ENCODE measurements at regions not wholly inside any gene's neighbourhood (a gene's known extent, or its start where the extent isn't known, plus 50 kb on each side); places are given as distances from the start of the nearest gene placed in this dataset.

DNA sequence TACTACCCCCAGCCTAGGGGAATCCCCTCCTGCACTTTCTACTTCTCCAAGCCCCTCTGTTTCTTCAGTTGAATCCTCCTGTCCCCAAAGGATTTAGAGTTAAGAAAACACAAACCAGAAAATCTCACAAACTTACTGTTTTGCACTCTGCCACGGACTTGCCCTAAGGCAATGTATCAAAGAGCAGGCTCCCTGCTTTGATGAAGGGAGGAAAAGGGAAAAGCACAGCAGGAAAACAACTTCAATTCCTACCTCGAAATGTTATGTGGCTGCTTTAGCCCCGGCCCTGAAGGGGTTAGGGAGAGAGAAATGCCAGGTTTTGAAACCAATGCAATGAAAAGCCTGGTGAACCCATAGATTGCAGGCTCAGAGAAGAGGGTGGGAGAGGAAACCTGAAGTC, 254.7 kb downstream of the MAN2A1 start:
- DNase-seq (ENCODE audit: low read depth in 4 of 4, low spot score in 3 of 4), result no peak

DNA sequence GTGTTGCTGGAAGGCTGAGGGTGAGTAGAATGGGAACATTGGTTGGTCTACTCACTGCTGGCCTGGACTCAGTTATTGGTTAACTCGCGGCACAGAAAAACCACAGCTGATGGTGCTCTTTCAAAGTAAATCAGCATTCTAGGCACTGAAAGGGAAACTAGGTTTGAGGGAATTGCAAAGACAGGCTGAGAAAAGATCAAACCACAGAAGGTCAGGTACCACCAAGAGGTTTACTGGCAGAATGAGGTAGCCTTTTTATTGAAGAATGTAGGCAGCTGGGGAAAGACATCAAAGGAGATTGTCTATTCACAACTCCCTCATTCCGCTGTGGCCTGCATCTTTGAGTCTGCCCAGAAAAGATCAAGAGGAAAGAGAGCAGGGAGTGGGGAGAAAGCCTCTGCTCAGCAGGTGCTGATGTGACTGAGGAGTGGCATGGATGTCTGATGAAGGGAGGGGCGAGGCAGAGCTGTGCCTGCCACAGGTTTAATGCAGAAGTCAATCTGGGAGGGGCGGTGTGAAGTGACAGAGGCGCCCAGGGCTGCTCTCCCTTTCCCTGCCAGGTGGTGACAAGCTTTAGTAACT, 255.5 kb downstream of the MAN2A1 start:
- no peak for DNase-seq (ENCODE audit: low read depth in 4 of 4, low spot score in 3 of 4)

DNA sequence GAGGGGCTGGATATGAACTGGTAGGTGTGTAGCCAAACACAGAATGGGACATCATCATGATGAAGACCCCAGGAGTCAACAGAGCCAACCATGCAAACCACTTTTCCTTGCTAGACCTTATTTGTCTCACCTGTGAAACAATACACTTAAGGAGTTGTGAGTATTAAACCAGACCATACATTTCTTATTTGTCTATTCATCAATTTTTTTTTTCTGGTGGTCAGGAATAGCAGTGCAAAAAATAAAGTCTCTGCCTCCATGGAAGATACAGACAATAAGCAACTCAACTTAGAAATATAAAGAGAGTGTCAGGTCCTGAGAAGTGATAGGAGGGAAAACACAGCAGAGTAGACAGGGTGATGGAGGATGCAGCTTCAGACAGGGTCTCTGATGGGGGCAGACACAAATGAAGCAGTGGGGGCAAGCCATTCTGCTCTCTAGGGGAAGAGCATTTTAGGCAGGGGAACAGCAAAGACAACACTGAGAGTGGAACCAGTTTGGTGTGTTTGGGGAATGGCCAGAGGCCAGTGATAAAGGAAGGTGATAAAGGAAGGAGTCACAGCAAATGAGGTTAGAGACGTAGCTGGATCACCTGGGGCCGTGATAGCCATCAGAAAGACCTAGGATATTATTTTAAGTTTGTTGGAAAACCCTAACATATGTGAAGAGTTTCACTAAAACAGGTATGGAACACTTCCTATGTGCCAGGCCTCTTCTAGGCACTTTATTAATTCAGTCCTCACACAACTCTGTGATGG, 256.2 kb downstream of the MAN2A1 start:
- DNase-seq (ENCODE audit: low read depth in 4 of 4, low spot score in 3 of 4), result no peak

DNA sequence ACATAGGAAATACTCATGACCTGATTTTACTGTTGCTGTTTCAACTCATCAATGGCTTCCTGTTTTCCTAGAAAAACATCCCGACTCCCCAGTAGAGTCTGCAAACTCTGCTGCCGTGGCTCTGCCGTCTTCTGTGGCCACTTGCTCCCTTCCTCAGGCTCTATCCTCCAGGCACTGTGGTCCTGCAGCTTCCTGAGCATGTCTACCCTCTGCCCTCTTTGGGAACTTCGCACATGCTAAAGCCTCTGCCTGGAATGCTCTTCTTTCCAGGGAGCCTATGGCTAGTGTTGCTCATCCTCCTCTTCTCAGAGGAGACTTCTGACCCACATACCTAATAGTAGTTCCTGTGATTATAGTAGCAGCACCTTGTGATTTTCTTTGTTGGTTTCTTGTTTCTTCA, 256.9 kb downstream of the MAN2A1 start:
- DNase-seq (ENCODE audit: low read depth in 4 of 4, low spot score in 3 of 4), result no peak

GRCh38 chr5:109947667-109948066, 257.9 kb downstream of the MAN2A1 start:
- no peak for DNase-seq (ENCODE audit: low read depth in 4 of 4, low spot score in 3 of 4)

DNA sequence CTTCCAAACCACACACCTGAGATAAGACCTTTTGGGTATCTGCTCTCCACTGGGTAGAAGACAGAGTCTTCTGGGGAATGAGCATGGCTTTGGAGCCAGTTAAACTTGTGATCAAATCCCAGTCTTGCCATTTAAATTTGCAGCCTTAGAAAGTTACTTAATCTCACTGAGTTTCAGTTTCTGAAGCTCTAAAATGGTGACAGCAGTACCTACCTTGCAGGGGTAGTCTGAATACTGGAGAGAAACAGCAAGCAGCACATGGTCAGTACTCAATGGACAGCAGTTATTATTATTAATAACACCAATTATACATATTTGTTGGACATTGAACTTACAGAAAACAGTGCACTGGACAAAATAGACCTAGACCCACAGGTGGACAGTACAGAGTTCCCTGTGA, 260.9 kb downstream of the MAN2A1 start:
- DNase-seq (ENCODE audit: low read depth in 4 of 4, low spot score in 3 of 4), result no peak

- no peak for DNase-seq (ENCODE audit: low read depth in 4 of 4, low spot score in 3 of 4)
These were observed 261.6 kb downstream of the MAN2A1 start for GRCh38 chr5:109951348-109951747.

- DNase-seq (ENCODE audit: low read depth in 4 of 4, low spot score in 3 of 4), result no peak
These were observed 262.0 kb downstream of the MAN2A1 start for GRCh38 chr5:109951758-109952157.

- DNase-seq (ENCODE audit: low read depth in 4 of 4, low spot score in 3 of 4), result no peak
These were observed 264.0 kb downstream of the MAN2A1 start for GRCh38 chr5:109953761-109954160.

DNA sequence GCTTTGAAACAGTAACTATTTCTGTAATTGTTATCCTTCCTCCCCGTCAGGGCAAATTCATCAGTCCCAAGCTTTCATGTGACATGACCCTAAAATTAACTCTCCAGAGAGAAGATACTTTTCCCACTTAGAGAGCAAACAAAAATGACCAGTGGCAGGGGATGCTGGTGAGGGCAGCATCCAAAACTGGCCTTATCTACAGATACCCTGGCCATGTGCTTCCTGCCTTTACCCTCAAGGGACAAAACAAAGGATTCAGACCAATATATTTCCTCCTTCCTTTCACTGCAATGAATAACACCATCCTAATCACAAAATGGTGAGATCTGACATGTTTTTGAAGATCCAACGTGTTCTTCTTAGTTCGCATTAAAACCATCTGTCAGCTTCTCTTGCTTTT, 267.2 kb downstream of the MAN2A1 start:
- no peak for DNase-seq (ENCODE audit: low read depth in 4 of 4, low spot score in 3 of 4)

GRCh38 chr5:109958082-109958481, 268.4 kb downstream of the MAN2A1 start:
- DNase-seq (ENCODE audit: low read depth in 4 of 4, low spot score in 3 of 4), result no peak

- DNase-seq (ENCODE audit: low read depth in 4 of 4, low spot score in 3 of 4), result no peak
These were observed 269.9 kb downstream of the MAN2A1 start for GRCh38 chr5:109959652-109960051.

GRCh38 chr5:109961751-109962150, 272.0 kb downstream of the MAN2A1 start:
- DNase-seq (ENCODE audit: low read depth in 4 of 4, low spot score in 3 of 4), result no peak

DNA sequence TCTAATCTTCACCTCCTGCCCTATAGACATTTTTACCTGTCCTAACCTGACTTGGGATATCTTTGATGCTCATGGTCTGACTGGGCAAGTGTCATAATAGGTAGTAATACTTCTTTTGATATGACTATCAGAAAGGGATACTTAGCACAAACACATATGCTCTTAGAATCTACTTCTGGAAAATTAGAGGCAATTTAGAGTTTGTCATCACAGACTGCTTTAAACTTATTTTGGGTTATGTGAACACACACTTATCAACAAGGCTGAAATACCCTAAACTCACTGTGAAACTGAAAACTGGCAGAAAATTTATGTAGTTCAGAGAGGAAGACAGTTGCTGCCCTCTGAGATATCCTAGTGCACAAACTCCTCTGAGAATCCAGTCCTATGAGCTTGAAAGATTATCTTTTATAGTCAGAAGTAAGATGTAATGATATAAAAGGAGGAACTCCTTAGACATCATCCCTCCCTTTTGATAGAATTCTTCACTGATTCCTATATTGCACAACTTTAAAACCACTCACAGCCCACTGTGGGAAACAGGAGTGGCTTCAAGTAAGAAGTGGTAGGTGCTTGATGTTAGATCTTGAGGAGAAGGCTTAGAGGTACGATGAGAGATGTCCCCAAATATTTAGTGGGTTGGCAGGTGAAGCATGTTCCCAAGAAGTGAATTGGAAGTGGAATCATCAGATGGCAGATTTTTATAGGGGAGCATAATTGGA, 273.3 kb downstream of the MAN2A1 start:
- no peak for DNase-seq (ENCODE audit: low read depth in 4 of 4, low spot score in 3 of 4)

GRCh38 chr5:109964136-109964535, 274.4 kb downstream of the MAN2A1 start:
- DNase-seq (ENCODE audit: low read depth in 4 of 4, low spot score in 3 of 4), result no peak

- DNase-seq (ENCODE audit: low read depth in 4 of 4, low spot score in 3 of 4), result no peak
These were observed 275.9 kb downstream of the MAN2A1 start for GRCh38 chr5:109965634-109966033.

GRCh38 chr5:109971968-109972367, 282.2 kb downstream of the MAN2A1 start:
- no peak for DNase-seq (ENCODE audit: low read depth in 4 of 4, low spot score in 3 of 4)

- DNase-seq (ENCODE audit: low read depth in 4 of 4, low spot score in 3 of 4), result no peak
These were observed 292.3 kb downstream of the MAN2A1 start for GRCh38 chr5:109981979-109982378.

DNA sequence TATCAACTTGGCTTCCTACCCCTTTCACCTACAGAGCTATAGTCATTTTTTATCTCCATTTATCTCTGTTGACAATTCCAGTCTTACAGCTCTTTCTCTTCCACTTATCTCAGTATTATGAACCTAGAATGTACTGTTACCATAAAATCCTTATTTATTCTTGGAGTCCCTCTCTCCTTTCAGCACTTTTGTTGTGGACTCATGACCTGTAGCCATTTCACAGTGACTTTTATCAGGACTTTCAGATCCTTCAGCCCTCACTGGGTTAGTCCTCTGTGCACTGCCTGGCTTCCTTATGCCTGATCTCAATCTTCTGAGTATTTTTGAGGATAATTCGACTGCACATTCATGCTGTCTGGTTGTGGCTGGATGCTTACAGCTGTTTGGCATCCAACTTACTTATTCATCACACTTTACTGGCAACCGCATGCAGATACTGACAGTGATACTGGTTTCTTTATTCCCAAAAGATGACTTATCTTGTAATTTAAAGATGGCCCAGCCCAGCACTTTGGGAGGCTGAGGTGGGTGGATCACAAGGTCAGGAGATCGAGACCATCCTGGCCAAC, 293.3 kb downstream of the MAN2A1 start:
- DNase-seq (ENCODE audit: low read depth in 4 of 4, low spot score in 3 of 4), result no peak

GRCh38 chr5:109986726-109987125, 297.0 kb downstream of the MAN2A1 start:
- DNase-seq (ENCODE audit: low read depth in 4 of 4, low spot score in 3 of 4), result no peak

DNA sequence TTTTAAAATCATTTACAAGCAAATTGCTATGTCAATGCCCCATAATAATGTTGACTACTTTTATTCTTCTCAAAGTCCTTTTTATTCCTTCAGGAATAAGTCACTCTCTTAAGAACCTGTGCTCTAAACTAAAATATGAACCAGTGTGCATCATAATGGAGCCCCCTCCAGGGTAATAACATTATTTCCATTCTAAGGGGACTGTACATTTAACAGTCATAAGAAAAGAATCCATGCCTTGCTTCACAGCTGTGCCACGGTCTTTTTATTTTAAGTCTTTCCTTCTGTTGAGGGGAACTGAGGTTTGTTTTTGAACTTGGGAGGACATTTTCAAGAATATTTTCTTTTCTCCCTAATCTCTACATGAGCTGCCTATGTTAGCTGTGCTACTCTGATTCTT, 297.6 kb downstream of the MAN2A1 start:
- DNase-seq (ENCODE audit: low read depth in 4 of 4, low spot score in 3 of 4), result no peak

- no peak for DNase-seq (ENCODE audit: low read depth in 4 of 4, low spot score in 3 of 4)
These were observed 298.2 kb downstream of the MAN2A1 start for GRCh38 chr5:109987970-109988369.

Data from right renal pelvis (tissue), 4 donors.